ENCODE measurements at regions not wholly inside any gene's neighbourhood (a gene's known extent, or its start where the extent isn't known, plus 50 kb on each side); places are given as distances from the start of the nearest gene placed in this dataset.

DNA sequence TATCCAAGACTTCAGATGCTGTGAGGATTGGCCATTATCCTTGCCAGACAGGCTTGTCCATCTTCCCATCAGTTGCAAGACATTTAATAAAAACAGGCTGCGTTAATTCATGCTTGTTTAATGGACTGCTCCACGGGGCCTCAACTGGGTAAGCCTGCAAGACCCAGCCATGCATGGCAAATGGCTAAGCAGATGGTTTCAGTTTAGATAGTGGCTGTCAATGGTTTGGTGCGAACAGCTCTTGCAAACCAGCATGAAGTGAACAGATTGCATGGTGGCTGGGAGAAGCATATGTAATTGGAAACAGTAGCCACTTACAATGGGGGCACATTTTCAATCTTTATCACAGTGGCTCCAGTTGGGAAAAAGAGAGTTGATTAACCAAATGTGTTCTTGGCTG, 628.2 kb upstream of the KLF4 start:
- Histone ChIP-seq H3K27me3 (ENCODE audit: control insufficient read depth in 5 of 5, insufficient read depth in 4 of 5, low read length in 5 of 5) (no peaks in the 10 kb centered on the region), H3K9ac (ENCODE audit: low read length in 5 of 5) (no peak overlapping the region), H3K4me1 (ENCODE audit: control insufficient read depth in 5 of 5, insufficient read depth in 5 of 5, low read length in 5 of 5) (no peaks in the 10 kb centered on the region), H3K4me3 (ENCODE audit: low read depth in 1 of 5, low read length in 5 of 5) (no peak overlapping the region), H3K36me3 (ENCODE audit: control insufficient read depth in 5 of 5, insufficient read depth in 5 of 5, low read length in 5 of 5) (no peaks in the 10 kb centered on the region), H3K27ac (ENCODE audit: low read depth, low read length) (no peak overlapping the region), H3K9me3 (ENCODE audit: control insufficient read depth in 5 of 5, low read length in 5 of 5) (no peaks in the 10 kb centered on the region)

DNA sequence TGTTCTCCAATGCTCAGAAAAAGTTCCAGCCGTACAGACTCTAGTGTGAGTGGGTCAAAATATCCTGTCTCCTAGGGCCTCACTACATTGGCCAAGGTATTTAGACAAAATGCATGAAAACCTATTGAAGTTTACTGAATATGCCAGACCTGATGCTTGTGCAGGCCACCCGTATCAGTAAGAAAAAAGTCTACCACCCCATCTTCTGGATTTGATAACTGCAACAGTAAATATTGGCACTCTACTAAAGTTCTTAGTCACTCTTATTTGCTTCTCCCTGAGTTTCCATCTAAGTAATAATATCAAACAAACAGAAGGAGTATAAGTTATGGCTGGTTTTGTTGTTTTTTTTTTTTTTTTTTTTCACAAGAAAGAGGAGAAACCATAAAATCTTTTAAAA, 627.7 kb upstream of the KLF4 start:
- H3K27ac ChIP-seq (ENCODE audit: low read depth, low read length): no peak overlapping the region
- H3K4me1 ChIP-seq (ENCODE audit: control insufficient read depth in 5 of 5, insufficient read depth in 5 of 5, low read length in 5 of 5): no peaks in the 10 kb centered on the region
- H3K4me3 ChIP-seq (ENCODE audit: low read depth in 1 of 5, low read length in 5 of 5): no peak overlapping the region
- no peaks in the 10 kb centered on the region for H3K9me3 ChIP-seq (ENCODE audit: control insufficient read depth in 5 of 5, low read length in 5 of 5)
- H3K36me3 ChIP-seq (ENCODE audit: control insufficient read depth in 5 of 5, insufficient read depth in 5 of 5, low read length in 5 of 5): no peaks in the 10 kb centered on the region
- H3K9ac ChIP-seq (ENCODE audit: low read length in 5 of 5): no peak overlapping the region
- H3K27me3 ChIP-seq (ENCODE audit: control insufficient read depth in 5 of 5, insufficient read depth in 4 of 5, low read length in 5 of 5): no peaks in the 10 kb centered on the region

DNA sequence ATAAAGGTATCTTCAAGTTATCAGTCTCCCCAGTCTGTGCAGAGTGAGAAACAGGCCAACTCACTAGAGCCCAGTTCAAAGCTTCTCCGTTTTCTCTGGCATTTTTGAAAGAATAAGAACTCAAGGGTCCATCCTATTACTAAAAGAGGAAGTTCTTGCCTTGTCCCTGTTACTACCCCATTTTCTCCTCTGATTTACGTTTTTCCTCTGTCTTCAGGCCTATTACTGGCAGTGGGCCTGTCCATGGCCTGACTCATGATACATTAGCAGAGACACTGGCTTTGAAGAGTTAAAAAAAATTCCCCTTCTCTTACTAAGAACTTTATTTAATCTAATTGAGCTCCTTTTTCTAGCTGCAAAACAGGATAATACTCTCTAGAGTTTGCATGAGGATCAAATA, 624.0 kb upstream of the KLF4 start:
- H3K9me3 ChIP-seq (ENCODE audit: control insufficient read depth in 5 of 5, low read length in 5 of 5): no peaks in the 10 kb centered on the region
- H3K27me3 ChIP-seq (ENCODE audit: control insufficient read depth in 5 of 5, insufficient read depth in 4 of 5, low read length in 5 of 5): no peaks in the 10 kb centered on the region
- H3K9ac ChIP-seq (ENCODE audit: low read length in 5 of 5): no peak overlapping the region
- H3K4me1 ChIP-seq (ENCODE audit: control insufficient read depth in 5 of 5, insufficient read depth in 5 of 5, low read length in 5 of 5): no peaks in the 10 kb centered on the region
- no peak overlapping the region for H3K27ac ChIP-seq (ENCODE audit: low read depth, low read length)
- H3K4me3 ChIP-seq (ENCODE audit: low read depth in 1 of 5, low read length in 5 of 5): no peak overlapping the region
- H3K36me3 ChIP-seq (ENCODE audit: control insufficient read depth in 5 of 5, insufficient read depth in 5 of 5, low read length in 5 of 5): no peaks in the 10 kb centered on the region

DNA sequence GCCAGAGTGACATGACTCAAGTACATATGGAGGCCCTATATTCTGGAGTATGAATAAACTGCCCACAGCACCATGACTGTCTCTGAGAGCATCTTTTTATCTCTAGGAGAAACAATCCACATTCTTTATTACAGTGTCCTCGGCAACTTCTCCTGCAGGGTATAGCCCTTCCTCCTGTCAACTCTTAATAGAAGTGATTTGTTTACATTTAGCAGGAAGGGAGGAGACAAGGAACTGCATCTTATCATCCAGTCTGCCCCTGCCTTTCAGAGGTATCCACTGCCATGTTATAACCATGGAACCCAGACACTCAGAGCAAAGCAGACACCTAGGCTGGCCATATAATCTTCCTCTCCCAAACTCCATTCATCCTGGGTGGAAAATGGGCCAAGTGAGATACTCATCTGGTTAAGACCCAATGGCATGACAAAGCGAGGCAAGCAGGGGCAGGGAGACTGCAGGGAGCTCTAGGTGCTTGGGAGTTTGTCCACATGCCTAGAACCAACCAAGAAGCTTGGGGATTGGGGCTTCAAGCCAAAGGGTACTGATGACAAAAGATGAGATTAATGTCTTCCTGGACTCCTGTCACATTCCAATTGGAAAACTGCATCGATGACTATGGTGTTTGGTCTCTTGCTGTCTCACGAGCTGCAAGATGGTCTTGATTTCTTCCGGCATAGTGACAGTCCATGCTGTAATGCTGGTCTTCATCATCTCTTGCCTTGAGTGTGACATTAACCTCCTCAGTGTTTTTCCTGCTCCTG, 620.5 kb upstream of the KLF4 start:
- H3K27ac ChIP-seq (ENCODE audit: low read depth, low read length): no peak overlapping the region

DNA sequence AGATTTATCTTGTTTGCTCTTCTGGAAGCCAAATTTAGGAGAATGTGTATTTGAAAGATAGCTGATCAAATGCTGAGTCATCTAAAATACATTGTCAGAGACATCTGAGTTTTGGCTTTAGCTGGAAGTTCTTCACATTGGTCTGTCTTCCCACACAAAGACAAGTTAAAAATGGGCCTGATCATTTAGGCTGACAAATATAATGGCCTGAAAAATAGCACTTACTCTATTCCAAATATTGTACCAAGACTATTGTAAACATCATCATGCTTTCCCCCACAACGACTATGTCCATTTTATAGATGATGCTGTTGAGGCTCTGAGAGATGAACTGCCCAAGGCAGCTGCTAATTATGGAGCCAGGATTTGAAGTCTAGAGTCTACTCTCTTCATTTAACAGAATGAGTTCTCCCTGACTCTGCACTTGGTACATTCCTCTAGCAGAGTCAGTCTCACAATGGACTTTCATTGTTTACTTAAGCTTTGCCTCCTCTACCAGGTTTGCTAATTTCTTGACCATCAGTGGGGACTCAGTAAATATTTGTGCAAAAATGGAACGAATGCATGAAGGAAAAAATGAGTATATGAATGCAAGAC, 619.4 kb upstream of the KLF4 start:
- H3K27ac ChIP-seq (ENCODE audit: low read depth, low read length): no peak overlapping the region
- no peak overlapping the region for H3K4me3 ChIP-seq (ENCODE audit: low read depth in 1 of 5, low read length in 5 of 5)
- no peak overlapping the region for H3K9ac ChIP-seq (ENCODE audit: low read length in 5 of 5)

More for the DNA sequence above, 620.5 kb upstream of the KLF4 start:
- Histone ChIP-seq H3K4me1 (ENCODE audit: control insufficient read depth in 5 of 5, insufficient read depth in 5 of 5, low read length in 5 of 5) (peaks cover 0 to 7% (median 0%) of the 10 kb centered on the region in 5 donors), H3K9ac (ENCODE audit: low read length in 5 of 5) (no peak overlapping the region), H3K4me3 (ENCODE audit: low read depth in 1 of 5, low read length in 5 of 5) (no peak overlapping the region), H3K36me3 (ENCODE audit: control insufficient read depth in 5 of 5, insufficient read depth in 5 of 5, low read length in 5 of 5) (no peaks in the 10 kb centered on the region), H3K9me3 (ENCODE audit: control insufficient read depth in 5 of 5, low read length in 5 of 5) (no peaks in the 10 kb centered on the region), H3K27me3 (ENCODE audit: control insufficient read depth in 5 of 5, insufficient read depth in 4 of 5, low read length in 5 of 5) (no peaks in the 10 kb centered on the region)

GRCh38 chr9:108108280-108108851, 618.8 kb upstream of the KLF4 start:
- no peaks in the 10 kb centered on the region for H3K36me3 ChIP-seq (ENCODE audit: control insufficient read depth in 5 of 5, insufficient read depth in 5 of 5, low read length in 5 of 5)
- H3K4me3 ChIP-seq (ENCODE audit: low read depth in 1 of 5, low read length in 5 of 5): no peak overlapping the region
- peaks cover 0 to 7% (median 0%) of the 10 kb centered on the region in 5 donors for H3K4me1 ChIP-seq (ENCODE audit: control insufficient read depth in 5 of 5, insufficient read depth in 5 of 5, low read length in 5 of 5)
- H3K27me3 ChIP-seq (ENCODE audit: control insufficient read depth in 5 of 5, insufficient read depth in 4 of 5, low read length in 5 of 5): no peaks in the 10 kb centered on the region
- no peak overlapping the region for H3K27ac ChIP-seq (ENCODE audit: low read depth, low read length)
- H3K9me3 ChIP-seq (ENCODE audit: control insufficient read depth in 5 of 5, low read length in 5 of 5): no peaks in the 10 kb centered on the region
- no peak overlapping the region for H3K9ac ChIP-seq (ENCODE audit: low read length in 5 of 5)

More for the DNA sequence above, 619.4 kb upstream of the KLF4 start:
- Histone ChIP-seq H3K36me3 (ENCODE audit: control insufficient read depth in 5 of 5, insufficient read depth in 5 of 5, low read length in 5 of 5) (no peaks in the 10 kb centered on the region), H3K4me1 (ENCODE audit: control insufficient read depth in 5 of 5, insufficient read depth in 5 of 5, low read length in 5 of 5) (peaks cover 0 to 7% (median 0%) of the 10 kb centered on the region in 5 donors), H3K9me3 (ENCODE audit: control insufficient read depth in 5 of 5, low read length in 5 of 5) (no peaks in the 10 kb centered on the region), H3K27me3 (ENCODE audit: control insufficient read depth in 5 of 5, insufficient read depth in 4 of 5, low read length in 5 of 5) (no peaks in the 10 kb centered on the region)

- Histone ChIP-seq H3K4me3 (ENCODE audit: low read depth in 1 of 5, low read length in 5 of 5) (no peak overlapping the region), H3K36me3 (ENCODE audit: control insufficient read depth in 5 of 5, insufficient read depth in 5 of 5, low read length in 5 of 5) (no peaks in the 10 kb centered on the region), H3K9ac (ENCODE audit: low read length in 5 of 5) (no peak overlapping the region), H3K9me3 (ENCODE audit: control insufficient read depth in 5 of 5, low read length in 5 of 5) (no peaks in the 10 kb centered on the region), H3K27me3 (ENCODE audit: control insufficient read depth in 5 of 5, insufficient read depth in 4 of 5, low read length in 5 of 5) (no peaks in the 10 kb centered on the region), H3K27ac (ENCODE audit: low read depth, low read length) (no peak overlapping the region), H3K4me1 (ENCODE audit: control insufficient read depth in 5 of 5, insufficient read depth in 5 of 5, low read length in 5 of 5) (peaks cover 0 to 7% (median 0%) of the 10 kb centered on the region in 5 donors)
These were observed 616.3 kb upstream of the KLF4 start for GRCh38 chr9:108105885-108106284.

- Histone ChIP-seq H3K27me3 (ENCODE audit: control insufficient read depth in 5 of 5, insufficient read depth in 4 of 5, low read length in 5 of 5) (no peaks in the 10 kb centered on the region), H3K36me3 (ENCODE audit: control insufficient read depth in 5 of 5, insufficient read depth in 5 of 5, low read length in 5 of 5) (no peaks in the 10 kb centered on the region), H3K27ac (ENCODE audit: low read depth, low read length) (no peak overlapping the region), H3K9me3 (ENCODE audit: control insufficient read depth in 5 of 5, low read length in 5 of 5) (no peaks in the 10 kb centered on the region), H3K9ac (ENCODE audit: low read length in 5 of 5) (no peak overlapping the region), H3K4me1 (ENCODE audit: control insufficient read depth in 5 of 5, insufficient read depth in 5 of 5, low read length in 5 of 5) (peaks cover 0 to 7% (median 0%) of the 10 kb centered on the region in 5 donors), H3K4me3 (ENCODE audit: low read depth in 1 of 5, low read length in 5 of 5) (no peak overlapping the region)
These were observed 615.4 kb upstream of the KLF4 start for GRCh38 chr9:108104991-108105390.

- H3K36me3 ChIP-seq (ENCODE audit: control insufficient read depth in 5 of 5, insufficient read depth in 5 of 5, low read length in 5 of 5): no peaks in the 10 kb centered on the region
- H3K27me3 ChIP-seq (ENCODE audit: control insufficient read depth in 5 of 5, insufficient read depth in 4 of 5, low read length in 5 of 5): no peaks in the 10 kb centered on the region
- no peak overlapping the region for H3K4me3 ChIP-seq (ENCODE audit: low read depth in 1 of 5, low read length in 5 of 5)
- no peak overlapping the region for H3K9ac ChIP-seq (ENCODE audit: low read length in 5 of 5)
- H3K9me3 ChIP-seq (ENCODE audit: control insufficient read depth in 5 of 5, low read length in 5 of 5): no peaks in the 10 kb centered on the region
- H3K4me1 ChIP-seq (ENCODE audit: control insufficient read depth in 5 of 5, insufficient read depth in 5 of 5, low read length in 5 of 5): peaks cover 0 to 7% (median 0%) of the 10 kb centered on the region in 5 donors
- H3K27ac ChIP-seq (ENCODE audit: low read depth, low read length): no peak overlapping the region
These were observed 613.6 kb upstream of the KLF4 start for GRCh38 chr9:108103046-108103693.

DNA sequence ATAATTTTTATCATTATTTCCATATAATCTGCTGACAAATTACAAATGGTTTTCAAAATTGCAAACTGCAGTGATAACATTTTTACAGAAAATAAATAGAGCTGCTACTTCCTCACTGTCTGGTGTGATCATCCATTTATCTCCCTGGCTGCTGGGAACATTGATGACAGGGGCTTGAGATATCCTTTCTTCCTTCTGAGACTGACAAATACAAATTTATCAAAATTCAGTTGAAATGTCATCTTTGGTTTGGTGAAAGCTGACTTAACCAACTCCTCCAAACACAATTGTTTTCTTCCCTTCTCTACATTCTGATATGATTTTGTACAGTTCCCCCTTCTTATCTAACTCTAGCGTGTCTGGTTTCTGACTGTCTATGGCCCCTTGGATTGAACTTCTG, 611.8 kb upstream of the KLF4 start:
- Histone ChIP-seq H3K36me3 (ENCODE audit: control insufficient read depth in 5 of 5, insufficient read depth in 5 of 5, low read length in 5 of 5) (no peaks in the 10 kb centered on the region), H3K9me3 (ENCODE audit: control insufficient read depth in 5 of 5, low read length in 5 of 5) (no peaks in the 10 kb centered on the region), H3K27me3 (ENCODE audit: control insufficient read depth in 5 of 5, insufficient read depth in 4 of 5, low read length in 5 of 5) (no peaks in the 10 kb centered on the region), H3K4me3 (ENCODE audit: low read depth in 1 of 5, low read length in 5 of 5) (no peak overlapping the region), H3K27ac (ENCODE audit: low read depth, low read length) (no peak overlapping the region), H3K9ac (ENCODE audit: low read length in 5 of 5) (no peak overlapping the region), H3K4me1 (ENCODE audit: control insufficient read depth in 5 of 5, insufficient read depth in 5 of 5, low read length in 5 of 5) (peaks cover 0 to 7% (median 0%) of the 10 kb centered on the region in 5 donors)

Data from subcutaneous abdominal adipose tissue (tissue), 5 donors.